CD8-positive, alpha-beta memory T cell (primary cell): ENCODE measurements at regions not wholly inside any gene's neighbourhood (a gene's known extent, or its start where the extent isn't known, plus 50 kb on each side); places are given as distances from the start of the nearest gene placed in this dataset.

Experiments
- CTCF ChIA-PET: fragments of 350-600 bp; sonication (Branson Sonifier 250); formaldehyde crosslinking; loops from one replicate; lab custom pipeline; 2021; ENCODE audit warnings: antibody characterized with exemption; lab: Charles Lee
- POLR2A ChIA-PET: fragments of 350-600 bp; sonication (Branson Sonifier 250); formaldehyde crosslinking; loops from one replicate; lab custom pipeline; 2021; ENCODE audit warnings: antibody characterized with exemption; lab: Charles Lee
- DNase-seq, 5 donors: peaks; one replicate each; pipeline versions ENCODE4 v3.0.0 to v3.0.0-alpha.2; 2020 to 2022; ENCODE audit warnings: mixed read lengths in 1 of 5
- H3K27ac ChIP-seq: one replicate; pipeline ENCODE4 v1.7.0; 2013; ENCODE audit warnings: low read depth, mild to moderate bottlenecking, low read length, moderate library complexity
- H3K27me3 ChIP-seq: 2 replicates; pipeline ENCODE4 v1.7.0; 2013; ENCODE audit warnings: low read length, mild to moderate bottlenecking; ENCODE audit not compliant: insufficient read depth, poor library complexity, severe bottlenecking
- H3K36me3 ChIP-seq: 2 replicates; pipeline ENCODE4 v1.7.0; 2013; ENCODE audit warnings: mild to moderate bottlenecking, low read length, moderate library complexity; ENCODE audit not compliant: insufficient read depth
- H3K4me1 ChIP-seq: 2 replicates; pipeline ENCODE4 v1.7.0; 2013; ENCODE audit warnings: mild to moderate bottlenecking, low read length, moderate library complexity; ENCODE audit not compliant: insufficient read depth
- H3K4me3 ChIP-seq: 2 replicates; pipeline ENCODE4 v1.7.0; 2013; ENCODE audit warnings: mild to moderate bottlenecking, low read length
- H3K9me3 ChIP-seq: 2 replicates; pipeline ENCODE4 v1.7.0; 2013; ENCODE audit warnings: mild to moderate bottlenecking, low read length
- H3K27ac Mint-ChIP-seq, 8 donors: one replicate each; pipeline ENCODE4 v1.8.0; 2020 to 2021; ENCODE audit warnings: mixed read lengths in 8 of 8, mild to moderate bottlenecking in 6 of 8, inconsistent platforms in 3 of 8, moderate library complexity in 3 of 8
- H3K27me3 Mint-ChIP-seq, 2 donors: one replicate each; pipeline ENCODE4 v1.8.0; 2020 to 2021; ENCODE audit warnings: mixed read lengths in 2 of 2, mild to moderate bottlenecking in 1 of 2, moderate library complexity in 1 of 2
- H3K36me3 Mint-ChIP-seq, 3 donors: one replicate each; pipeline ENCODE4 v1.8.0; 2020 to 2021; ENCODE audit warnings: mixed read lengths in 3 of 3, inconsistent platforms in 1 of 3, mild to moderate bottlenecking in 1 of 3
- H3K4me1 Mint-ChIP-seq, 3 donors: one replicate each; pipeline ENCODE4 v1.8.0; 2020 to 2021; ENCODE audit warnings: mixed read lengths in 3 of 3, inconsistent platforms in 1 of 3, mild to moderate bottlenecking in 1 of 3
- H3K4me3 Mint-ChIP-seq, 7 donors: one replicate each; pipeline ENCODE4 v1.8.0; 2020 to 2021; ENCODE audit warnings: mixed read lengths in 7 of 7, mild to moderate bottlenecking in 6 of 7, moderate library complexity in 4 of 7, inconsistent platforms in 2 of 7
- H3K9me3 Mint-ChIP-seq, 5 donors: one replicate each; pipeline ENCODE4 v1.8.0; 2020 to 2022; ENCODE audit warnings: mixed read lengths in 5 of 5, mild to moderate bottlenecking in 3 of 5, moderate library complexity in 2 of 5, inconsistent platforms in 1 of 5

DNA sequence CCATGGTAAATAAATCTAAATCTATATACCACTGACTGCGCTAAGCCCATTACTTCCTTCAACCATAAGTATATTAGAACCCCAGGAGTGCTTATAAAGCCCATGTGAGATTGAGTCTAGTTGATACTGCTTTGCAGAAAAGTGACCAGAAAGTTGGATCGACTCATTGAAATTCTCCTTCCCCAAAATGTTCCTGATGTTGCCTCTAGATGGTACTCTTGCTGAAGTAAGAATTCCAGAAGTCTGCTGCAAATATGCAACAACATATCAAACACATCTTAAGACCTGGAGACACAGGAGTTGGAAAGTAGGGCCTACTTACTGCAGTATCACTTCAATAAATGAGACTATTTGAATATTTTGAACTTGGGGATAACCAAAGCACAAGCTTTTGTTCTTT is 550.8 kb downstream of the IPMK start:
- no peaks in the 10 kb centered on the region for H3K36me3 Mint-ChIP-seq
- Histone ChIP-seq H3K9me3 (no peaks in the 10 kb centered on the region), H3K27me3 (no peaks in the 10 kb centered on the region), H3K4me1 (no peaks in the 10 kb centered on the region), H3K36me3 (no peaks in the 10 kb centered on the region), H3K4me3 (no peak overlapping the region), H3K27ac (no peak overlapping the region)
- ChIA-PET POLR2A (no interaction called here), CTCF (no interaction called here)
- no peaks in the 10 kb centered on the region for H3K4me1 Mint-ChIP-seq
- H3K9me3 Mint-ChIP-seq: peaks cover 0 to 22% (median 8%) of the 10 kb centered on the region in 5 donors
- no peak for DNase-seq
- H3K27ac Mint-ChIP-seq: no peak overlapping the region
- no peak overlapping the region for H3K4me3 Mint-ChIP-seq
- no peaks in the 10 kb centered on the region for H3K27me3 Mint-ChIP-seq

DNA sequence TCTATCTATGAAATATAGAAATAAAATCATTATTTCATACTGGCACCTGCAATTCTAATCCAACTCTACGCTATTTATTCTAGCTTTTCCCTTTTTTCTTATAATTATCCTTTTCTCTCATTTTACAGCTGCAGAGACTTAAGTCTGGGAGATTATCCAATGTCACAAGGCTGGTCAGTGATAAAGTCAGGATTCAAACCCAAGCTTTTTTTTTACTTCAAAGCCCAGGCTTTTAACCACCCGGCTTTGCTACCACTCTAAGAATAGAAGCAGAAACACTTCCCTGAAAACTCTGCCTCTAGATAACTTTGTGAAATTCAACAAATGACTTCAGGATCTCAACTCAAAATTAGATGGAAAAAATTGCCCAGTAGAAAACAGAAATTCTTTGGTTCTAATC is 552.5 kb downstream of the IPMK start:
- DNase-seq: no peak

DNA sequence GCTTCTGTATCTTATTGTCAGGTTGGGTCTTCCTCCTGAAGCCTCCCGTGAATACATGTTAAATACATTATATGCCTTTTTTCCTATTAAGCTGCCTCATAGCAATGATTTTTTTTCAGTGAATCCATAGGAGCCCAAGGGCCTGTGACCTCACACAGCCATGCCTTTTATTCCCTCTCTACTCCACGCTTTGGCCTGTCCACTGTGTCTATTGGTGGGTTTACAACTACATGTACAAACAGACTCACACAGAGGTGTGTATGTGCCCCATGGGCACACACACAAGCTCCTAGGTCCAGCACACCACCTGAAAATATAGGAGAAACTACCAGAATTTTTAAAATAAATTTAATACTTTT is 560.4 kb downstream of the IPMK start:
- DNase-seq: no peak
- H3K27me3 Mint-ChIP-seq: no peaks in the 10 kb centered on the region
- Histone ChIP-seq H3K27me3 (no peaks in the 10 kb centered on the region), H3K4me1 (no peaks in the 10 kb centered on the region), H3K27ac (no peak overlapping the region), H3K9me3 (no peaks in the 10 kb centered on the region), H3K4me3 (no peak overlapping the region), H3K36me3 (no peaks in the 10 kb centered on the region)
- peaks cover 0 to 1% (median 0%) of the 10 kb centered on the region in 3 donors for H3K36me3 Mint-ChIP-seq
- H3K9me3 Mint-ChIP-seq: peaks cover 0 to 9% (median 0%) of the 10 kb centered on the region in 5 donors
- H3K4me3 Mint-ChIP-seq: no peak overlapping the region
- CTCF ChIA-PET: no interaction called here
- no peaks in the 10 kb centered on the region for H3K4me1 Mint-ChIP-seq
- H3K27ac Mint-ChIP-seq: no peak overlapping the region
- POLR2A ChIA-PET: no interaction called here

More for the DNA sequence above, 552.5 kb downstream of the IPMK start:
- no peak overlapping the region for H3K27ac ChIP-seq
- CTCF ChIA-PET: no interaction called here
- POLR2A ChIA-PET: no interaction called here
- no peaks in the 10 kb centered on the region for H3K27me3 Mint-ChIP-seq
- no peaks in the 10 kb centered on the region for H3K4me1 Mint-ChIP-seq
- H3K36me3 ChIP-seq: no peaks in the 10 kb centered on the region
- H3K4me3 Mint-ChIP-seq: no peak overlapping the region
- H3K9me3 Mint-ChIP-seq: peaks cover 0 to 20% (median 4%) of the 10 kb centered on the region in 5 donors
- H3K27me3 ChIP-seq: no peaks in the 10 kb centered on the region
- H3K36me3 Mint-ChIP-seq: peaks cover 0 to 1% (median 0%) of the 10 kb centered on the region in 3 donors
- H3K4me1 ChIP-seq: no peaks in the 10 kb centered on the region
- H3K4me3 ChIP-seq: no peak overlapping the region
- H3K27ac Mint-ChIP-seq: no peak overlapping the region
- no peaks in the 10 kb centered on the region for H3K9me3 ChIP-seq

DNA sequence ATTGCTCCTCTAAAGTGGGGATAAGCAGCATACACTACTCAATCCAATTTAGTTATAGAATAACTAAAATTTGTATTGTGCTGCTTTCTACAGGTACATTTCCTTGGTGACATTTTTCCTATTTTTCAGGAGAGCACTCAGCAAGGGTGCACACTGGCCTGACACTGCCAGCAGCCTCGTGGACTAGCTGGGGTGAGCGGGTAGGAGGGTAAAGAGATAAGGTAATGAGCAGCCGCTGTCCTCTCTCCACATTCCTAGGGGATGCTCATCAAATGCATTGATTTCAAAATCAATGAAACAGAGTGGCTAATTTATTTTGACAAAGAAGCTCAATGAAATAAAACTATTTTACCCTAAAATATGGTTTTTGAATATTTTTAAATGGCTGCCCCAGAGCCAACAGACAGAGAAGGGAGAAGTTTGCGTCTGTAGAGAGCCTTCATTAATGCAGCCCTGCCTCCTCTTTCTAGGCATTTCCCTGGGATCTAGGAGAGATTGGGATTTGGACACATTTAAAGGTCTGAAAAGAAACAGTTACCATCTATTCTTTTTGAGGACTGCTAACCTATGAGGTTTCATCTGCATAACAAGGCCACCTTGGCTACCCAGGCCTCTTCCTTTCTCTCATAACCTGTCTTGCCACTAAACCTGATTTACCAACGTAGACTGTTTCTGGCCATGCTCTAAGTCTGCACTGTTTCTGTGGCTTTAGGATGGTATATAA is 561.0 kb downstream of the IPMK start:
- H3K9me3 Mint-ChIP-seq: peaks cover 0 to 9% (median 0%) of the 10 kb centered on the region in 5 donors
- no peak overlapping the region for H3K4me3 ChIP-seq
- DNase-seq: no peak
- no peak overlapping the region for H3K4me3 Mint-ChIP-seq
- no peaks in the 10 kb centered on the region for H3K9me3 ChIP-seq
- H3K36me3 ChIP-seq: no peaks in the 10 kb centered on the region
- ChIA-PET POLR2A (no interaction called here), CTCF (no interaction called here)
- peaks cover 0 to 1% (median 0%) of the 10 kb centered on the region in 3 donors for H3K36me3 Mint-ChIP-seq
- H3K4me1 Mint-ChIP-seq: no peaks in the 10 kb centered on the region
- H3K27ac ChIP-seq: no peak overlapping the region
- H3K27me3 Mint-ChIP-seq: no peaks in the 10 kb centered on the region
- no peak overlapping the region for H3K27ac Mint-ChIP-seq
- no peaks in the 10 kb centered on the region for H3K27me3 ChIP-seq
- H3K4me1 ChIP-seq: no peaks in the 10 kb centered on the region

DNA sequence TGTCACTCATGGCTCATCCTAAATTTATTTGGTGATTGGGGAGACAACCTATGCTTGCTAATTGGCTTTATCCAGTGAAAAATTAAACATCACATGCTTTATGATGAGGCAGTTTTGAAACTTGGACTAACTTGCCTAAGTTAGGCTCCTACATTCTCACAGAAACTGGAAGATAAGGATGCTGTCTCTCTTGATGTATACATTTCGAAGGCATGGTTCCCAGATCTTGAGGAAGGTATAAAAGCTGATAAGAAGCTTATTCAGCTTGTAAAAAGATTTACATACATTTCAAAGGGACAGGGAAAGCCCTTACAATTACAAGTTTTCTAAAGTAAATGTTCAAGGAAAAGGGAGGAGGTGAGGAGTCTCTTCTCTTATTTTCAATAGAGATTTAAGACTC is 561.7 kb downstream of the IPMK start:
- no peak overlapping the region for H3K27ac ChIP-seq
- Mint-ChIP-seq H3K4me3 (no peak overlapping the region), H3K36me3 (peaks cover 0 to 1% (median 0%) of the 10 kb centered on the region in 3 donors), H3K27ac (no peak overlapping the region), H3K27me3 (no peaks in the 10 kb centered on the region), H3K9me3 (peaks cover 0 to 9% (median 0%) of the 10 kb centered on the region in 5 donors), H3K4me1 (no peaks in the 10 kb centered on the region)
- no peaks in the 10 kb centered on the region for H3K27me3 ChIP-seq
- no peak overlapping the region for H3K4me3 ChIP-seq
- H3K9me3 ChIP-seq: no peaks in the 10 kb centered on the region
- ChIA-PET POLR2A (no interaction called here), CTCF (no interaction called here)
- no peaks in the 10 kb centered on the region for H3K4me1 ChIP-seq
- no peaks in the 10 kb centered on the region for H3K36me3 ChIP-seq
- DNase-seq: no peak

DNA sequence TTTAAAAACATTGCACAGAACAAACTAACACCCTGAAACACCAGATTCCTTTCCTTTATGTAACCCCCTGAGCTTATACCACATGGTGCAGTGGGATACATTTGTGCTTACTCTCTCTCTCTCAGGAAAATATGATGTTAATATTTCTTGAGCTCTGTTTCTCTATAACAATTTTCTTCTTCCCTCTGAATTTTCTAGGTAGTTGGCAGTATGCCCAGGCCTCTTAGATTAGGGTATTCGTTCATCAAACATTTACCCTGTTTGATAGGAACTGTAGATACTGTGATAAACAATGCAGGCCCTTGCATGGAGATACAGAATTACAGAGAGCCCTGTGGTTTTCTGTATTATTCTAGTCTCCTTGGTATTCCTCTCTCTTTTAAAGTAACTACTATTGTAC is 567.8 kb downstream of the IPMK start:
- H3K4me1 Mint-ChIP-seq: no peaks in the 10 kb centered on the region
- no peak overlapping the region for H3K27ac Mint-ChIP-seq
- peaks cover 0 to 14% (median 0%) of the 10 kb centered on the region in 5 donors for H3K9me3 Mint-ChIP-seq
- ChIA-PET CTCF (no interaction called here), POLR2A (no interaction called here)
- DNase-seq: no peak
- H3K36me3 Mint-ChIP-seq: no peaks in the 10 kb centered on the region
- H3K4me3 Mint-ChIP-seq: no peak overlapping the region
- no peaks in the 10 kb centered on the region for H3K27me3 ChIP-seq
- H3K9me3 ChIP-seq: no peaks in the 10 kb centered on the region
- no peaks in the 10 kb centered on the region for H3K27me3 Mint-ChIP-seq
- H3K36me3 ChIP-seq: no peaks in the 10 kb centered on the region
- no peaks in the 10 kb centered on the region for H3K4me1 ChIP-seq
- no peak overlapping the region for H3K27ac ChIP-seq
- H3K4me3 ChIP-seq: no peak overlapping the region

DNA sequence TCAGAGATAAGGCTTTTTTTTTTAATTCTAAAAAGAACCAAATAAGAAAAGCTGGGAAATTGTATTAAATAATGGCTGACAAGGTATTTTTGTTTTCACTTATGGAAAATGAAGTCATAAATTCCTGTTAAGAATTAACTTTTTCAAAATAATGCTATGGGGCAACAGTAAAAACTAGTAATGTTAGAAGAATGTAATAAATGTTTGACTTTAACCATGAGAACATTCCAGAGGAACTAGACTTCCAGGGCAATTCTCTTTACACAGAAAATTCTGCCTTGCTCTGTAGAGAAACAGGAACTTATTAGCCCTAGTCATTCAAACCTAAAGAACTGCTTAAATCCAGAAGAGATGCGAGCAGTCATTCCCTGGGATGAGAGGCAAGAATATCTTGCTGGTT is 571.1 kb downstream of the IPMK start:
- H3K27ac Mint-ChIP-seq: no peak overlapping the region
- CTCF ChIA-PET: no interaction called here

DNA sequence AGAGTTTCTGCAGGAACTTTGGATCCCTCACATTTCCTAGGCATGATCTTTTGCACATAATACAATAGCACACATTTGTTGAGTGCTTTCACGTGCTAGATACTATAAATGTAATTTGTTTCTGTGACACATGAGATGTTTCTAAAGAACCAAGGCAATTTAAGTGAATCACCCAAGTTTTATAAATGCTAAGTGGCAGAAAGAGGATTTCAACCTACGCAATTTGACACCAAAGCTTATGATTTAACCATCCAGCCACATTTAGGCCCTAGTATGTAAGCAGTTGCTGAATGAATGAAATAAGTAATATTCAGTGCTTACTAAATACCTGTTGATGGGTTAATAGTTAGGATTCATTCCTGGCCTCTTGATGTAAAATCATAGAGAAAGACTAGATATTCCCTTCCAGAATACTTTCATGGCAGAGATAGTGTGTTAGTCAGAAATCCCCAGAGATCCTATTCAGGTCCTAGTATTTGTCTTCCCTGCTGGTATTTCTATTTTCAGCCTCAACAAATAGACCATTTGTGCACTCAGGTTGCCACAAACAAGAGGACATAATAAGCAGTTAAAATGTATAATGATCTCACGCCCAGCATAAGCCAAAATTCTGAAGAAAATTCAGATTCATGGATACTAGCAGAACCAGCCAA is 572.6 kb downstream of the IPMK start:
- H3K4me1 ChIP-seq: no peaks in the 10 kb centered on the region
- DNase-seq: no peak
- H3K9me3 ChIP-seq: no peaks in the 10 kb centered on the region
- Mint-ChIP-seq H3K36me3 (no peaks in the 10 kb centered on the region), H3K27ac (no peak overlapping the region), H3K27me3 (no peaks in the 10 kb centered on the region), H3K4me1 (no peaks in the 10 kb centered on the region), H3K4me3 (no peak overlapping the region), H3K9me3 (peaks cover 0 to 19% (median 0%) of the 10 kb centered on the region in 5 donors)
- H3K27ac ChIP-seq: no peak overlapping the region
- no peaks in the 10 kb centered on the region for H3K27me3 ChIP-seq
- POLR2A ChIA-PET: no interaction called here
- CTCF ChIA-PET: no interaction called here
- no peak overlapping the region for H3K4me3 ChIP-seq
- H3K36me3 ChIP-seq: no peaks in the 10 kb centered on the region

More for the DNA sequence above, 571.1 kb downstream of the IPMK start:
- Histone ChIP-seq H3K27ac (no peak overlapping the region), H3K4me1 (no peaks in the 10 kb centered on the region), H3K4me3 (no peak overlapping the region), H3K36me3 (no peaks in the 10 kb centered on the region), H3K27me3 (no peaks in the 10 kb centered on the region), H3K9me3 (no peaks in the 10 kb centered on the region)
- Mint-ChIP-seq H3K4me3 (no peak overlapping the region), H3K9me3 (peaks cover 0 to 20% (median 0%) of the 10 kb centered on the region in 5 donors), H3K27me3 (no peaks in the 10 kb centered on the region), H3K4me1 (no peaks in the 10 kb centered on the region), H3K36me3 (no peaks in the 10 kb centered on the region)
- DNase-seq: no peak
- POLR2A ChIA-PET: no interaction called here
